Neural cell (in vitro differentiated cells): ENCODE measurements at regions not wholly inside any gene's neighbourhood (a gene's known extent, or its start where the extent isn't known, plus 50 kb on each side); places are given as distances from the start of the nearest gene placed in this dataset.

Experiments
- EZH2 ChIP-seq: fragments of 200-600, 300-800 bp; shearing (Covaris generic), sonication (generic); IDR thresholded peaks from 2 replicates; pipeline ENCODE4 v1.6.1; 2014; ENCODE audit warnings: antibody characterized with exemption, low read length, borderline replicate concordance, mild to moderate bottlenecking; ENCODE audit not compliant: insufficient read depth, poor library complexity, severe bottlenecking
- RAD21 ChIP-seq: fragments of 450-650 bp; conservative IDR thresholded peaks from 2 replicates; pipeline ENCODE4 v1.6.1; 2014; ENCODE audit warnings: antibody characterized with exemption, mild to moderate bottlenecking, moderate library complexity
- TF ChIP-seq, protein P1 (sequence below): fragments of 450-650 bp; IDR thresholded peaks from 2 replicates; pipeline ENCODE4 v1.5.1; 2014; ENCODE audit warnings: antibody characterized with exemption, mild to moderate bottlenecking, moderate library complexity; ENCODE audit not compliant: poor library complexity, severe bottlenecking
- TF ChIP-seq, protein P2 (sequence below): IDR thresholded peaks from 2 replicates; pipeline ENCODE4 v1.6.1; 2012; ENCODE audit warnings: borderline replicate concordance

DNA sequence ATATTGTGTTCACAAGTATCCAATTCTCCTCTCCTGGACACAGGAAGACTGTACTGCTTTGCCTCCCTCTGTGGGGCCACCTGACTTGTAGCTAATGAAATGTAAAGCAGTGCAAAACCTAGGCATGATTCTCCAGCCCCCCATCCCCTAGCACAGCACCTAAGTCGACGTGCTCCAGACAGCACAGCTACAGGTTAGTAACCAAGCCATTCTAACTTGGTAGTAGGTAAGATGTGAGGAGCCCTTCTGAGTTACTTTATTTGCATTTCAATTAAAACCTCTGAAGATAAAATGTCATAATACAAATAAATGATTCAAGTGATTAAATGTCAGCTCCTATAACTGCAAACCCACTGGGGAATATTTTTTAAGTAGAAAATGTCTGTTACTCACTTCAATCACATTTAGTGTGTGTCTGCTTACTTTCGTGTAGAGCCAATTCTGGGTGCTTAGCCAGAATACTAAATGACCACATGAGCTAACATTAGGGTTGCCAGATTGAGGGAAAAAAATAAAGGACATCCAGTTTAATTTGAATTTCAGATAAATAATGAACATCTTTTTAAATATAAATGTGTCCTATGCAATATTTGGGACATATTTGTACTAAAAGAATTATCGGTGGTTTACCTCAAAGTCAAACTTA, 64.8 kb upstream of the HIF1A start:
- TF ChIP-seq, protein P1, sequence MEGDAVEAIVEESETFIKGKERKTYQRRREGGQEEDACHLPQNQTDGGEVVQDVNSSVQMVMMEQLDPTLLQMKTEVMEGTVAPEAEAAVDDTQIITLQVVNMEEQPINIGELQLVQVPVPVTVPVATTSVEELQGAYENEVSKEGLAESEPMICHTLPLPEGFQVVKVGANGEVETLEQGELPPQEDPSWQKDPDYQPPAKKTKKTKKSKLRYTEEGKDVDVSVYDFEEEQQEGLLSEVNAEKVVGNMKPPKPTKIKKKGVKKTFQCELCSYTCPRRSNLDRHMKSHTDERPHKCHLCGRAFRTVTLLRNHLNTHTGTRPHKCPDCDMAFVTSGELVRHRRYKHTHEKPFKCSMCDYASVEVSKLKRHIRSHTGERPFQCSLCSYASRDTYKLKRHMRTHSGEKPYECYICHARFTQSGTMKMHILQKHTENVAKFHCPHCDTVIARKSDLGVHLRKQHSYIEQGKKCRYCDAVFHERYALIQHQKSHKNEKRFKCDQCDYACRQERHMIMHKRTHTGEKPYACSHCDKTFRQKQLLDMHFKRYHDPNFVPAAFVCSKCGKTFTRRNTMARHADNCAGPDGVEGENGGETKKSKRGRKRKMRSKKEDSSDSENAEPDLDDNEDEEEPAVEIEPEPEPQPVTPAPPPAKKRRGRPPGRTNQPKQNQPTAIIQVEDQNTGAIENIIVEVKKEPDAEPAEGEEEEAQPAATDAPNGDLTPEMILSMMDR = no peak
- no peak for TF ChIP-seq RAD21
- TF ChIP-seq EZH2 = no peak
- TF ChIP-seq, protein P2, sequence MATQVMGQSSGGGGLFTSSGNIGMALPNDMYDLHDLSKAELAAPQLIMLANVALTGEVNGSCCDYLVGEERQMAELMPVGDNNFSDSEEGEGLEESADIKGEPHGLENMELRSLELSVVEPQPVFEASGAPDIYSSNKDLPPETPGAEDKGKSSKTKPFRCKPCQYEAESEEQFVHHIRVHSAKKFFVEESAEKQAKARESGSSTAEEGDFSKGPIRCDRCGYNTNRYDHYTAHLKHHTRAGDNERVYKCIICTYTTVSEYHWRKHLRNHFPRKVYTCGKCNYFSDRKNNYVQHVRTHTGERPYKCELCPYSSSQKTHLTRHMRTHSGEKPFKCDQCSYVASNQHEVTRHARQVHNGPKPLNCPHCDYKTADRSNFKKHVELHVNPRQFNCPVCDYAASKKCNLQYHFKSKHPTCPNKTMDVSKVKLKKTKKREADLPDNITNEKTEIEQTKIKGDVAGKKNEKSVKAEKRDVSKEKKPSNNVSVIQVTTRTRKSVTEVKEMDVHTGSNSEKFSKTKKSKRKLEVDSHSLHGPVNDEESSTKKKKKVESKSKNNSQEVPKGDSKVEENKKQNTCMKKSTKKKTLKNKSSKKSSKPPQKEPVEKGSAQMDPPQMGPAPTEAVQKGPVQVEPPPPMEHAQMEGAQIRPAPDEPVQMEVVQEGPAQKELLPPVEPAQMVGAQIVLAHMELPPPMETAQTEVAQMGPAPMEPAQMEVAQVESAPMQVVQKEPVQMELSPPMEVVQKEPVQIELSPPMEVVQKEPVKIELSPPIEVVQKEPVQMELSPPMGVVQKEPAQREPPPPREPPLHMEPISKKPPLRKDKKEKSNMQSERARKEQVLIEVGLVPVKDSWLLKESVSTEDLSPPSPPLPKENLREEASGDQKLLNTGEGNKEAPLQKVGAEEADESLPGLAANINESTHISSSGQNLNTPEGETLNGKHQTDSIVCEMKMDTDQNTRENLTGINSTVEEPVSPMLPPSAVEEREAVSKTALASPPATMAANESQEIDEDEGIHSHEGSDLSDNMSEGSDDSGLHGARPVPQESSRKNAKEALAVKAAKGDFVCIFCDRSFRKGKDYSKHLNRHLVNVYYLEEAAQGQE = no peak
